Activated naive CD4-positive, alpha-beta T cell treated with anti-CD3 and anti-CD28 coated beads for 36 hours (primary cell): ENCODE measurements at regions not wholly inside any gene's neighbourhood (a gene's known extent, or its start where the extent isn't known, plus 50 kb on each side); places are given as distances from the start of the nearest gene placed in this dataset.
"Not testable (repeated sequence)": the region's sequence is repeated elsewhere in the genome, so short reads cannot be mapped to it uniquely, and the experiment has no call there.

Experiments
- CTCF ChIA-PET: fragments of 350-600 bp; sonication (Branson Sonifier 250); formaldehyde crosslinking; loops from one replicate; lab custom pipeline; 2021; ENCODE audit warnings: antibody characterized with exemption; lab: Charles Lee
- DNase-seq: peaks from one replicate; pipeline ENCODE4 v3.0.0-alpha.2; 2020
- H3K27ac Mint-ChIP-seq: one replicate; pipeline ENCODE4 v1.8.0; 2021; ENCODE audit warnings: mild to moderate bottlenecking, mixed read lengths
- H3K27me3 Mint-ChIP-seq: one replicate; pipeline ENCODE4 v1.8.0; 2021; ENCODE audit warnings: low read depth, mixed read lengths
- H3K36me3 Mint-ChIP-seq: one replicate; pipeline ENCODE4 v1.8.0; 2021; ENCODE audit warnings: low read depth, mixed read lengths
- H3K4me1 Mint-ChIP-seq: one replicate; pipeline ENCODE4 v1.8.0; 2021; ENCODE audit warnings: low read depth, mixed read lengths
- H3K4me3 Mint-ChIP-seq: one replicate; pipeline ENCODE4 v1.8.0; 2021; ENCODE audit warnings: mild to moderate bottlenecking, moderate library complexity, mixed read lengths
- H3K9me3 Mint-ChIP-seq: one replicate; pipeline ENCODE4 v1.8.0; 2021; ENCODE audit warnings: mixed read lengths
- intact Hi-C: fragments of 100-400 bp; cut with micrococcal nuclease; formaldehyde crosslinking; loops from one replicate; pipeline ENCODE4 v1.15.1; 2023

GRCh38 chr4:38483628-38484027, 180.4 kb upstream of the KLF3 start:
- intact Hi-C loops = not testable (repeated sequence)

DNA sequence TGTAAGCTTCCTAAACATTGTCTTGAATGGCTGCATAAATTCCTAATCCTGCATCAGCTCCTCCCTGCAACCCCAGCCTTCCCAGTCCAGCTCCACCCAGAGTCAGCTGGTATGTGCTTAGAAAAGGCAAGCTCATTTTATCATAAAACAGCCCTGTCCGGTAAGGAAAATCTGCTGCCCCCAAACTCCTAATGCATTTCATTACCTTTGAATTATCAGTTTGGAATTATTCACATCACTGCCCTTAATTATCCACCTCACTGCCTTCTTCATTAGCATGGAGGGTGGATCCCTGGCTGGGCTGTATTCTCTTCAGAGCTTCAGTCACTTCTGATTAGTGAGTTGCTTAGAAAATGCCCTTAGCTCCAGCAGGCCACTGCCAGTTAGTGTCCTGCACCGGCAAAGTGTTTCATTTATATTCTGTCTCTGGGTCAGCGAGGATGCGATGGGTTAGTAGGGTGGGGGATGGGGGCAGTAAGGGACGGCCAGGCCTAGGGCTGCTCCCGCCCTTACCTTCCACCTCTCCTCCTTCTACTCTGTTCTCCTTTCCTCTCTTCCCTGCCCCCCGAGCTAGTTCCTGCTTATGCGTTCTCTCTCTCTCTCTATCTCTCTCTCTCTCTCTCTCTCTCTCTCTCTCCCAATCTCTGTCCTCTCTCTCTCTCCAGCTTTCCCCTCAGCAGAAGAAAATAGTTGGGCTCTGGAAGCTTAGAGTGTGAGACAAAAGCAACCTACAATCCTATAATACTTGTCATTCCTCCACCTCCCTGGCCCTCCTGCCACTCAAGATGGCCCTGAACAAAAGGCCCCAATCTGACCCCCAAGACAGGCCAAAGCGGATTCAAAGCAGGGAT, 174.8 kb upstream of the KLF3 start:
- CTCF ChIA-PET = interaction anchor here (0.7 to 1.6 kb wide), 4 partner anchors 21 to 310 kb away, joined by 3 to 5 read pairs (median 4); no protein-coding TSS in a partner anchor
- no peaks in the 10 kb centered on the region for H3K27me3 Mint-ChIP-seq
- no peaks in the 10 kb centered on the region for H3K36me3 Mint-ChIP-seq
- DNase-seq = no peak
- peak overlapping the region; percentile 39 for H3K27ac Mint-ChIP-seq
- peaks cover 34% of the 10 kb centered on the region for H3K4me1 Mint-ChIP-seq
- intact Hi-C loops = no loop called here
- H3K4me3 Mint-ChIP-seq = peak overlapping the region; percentile 30
- H3K9me3 Mint-ChIP-seq = no peaks in the 10 kb centered on the region

More at GRCh38 chr4:38483628-38484027, 180.4 kb upstream of the KLF3 start:
- CTCF ChIA-PET, H3K27me3 Mint-ChIP-seq, H3K27ac Mint-ChIP-seq, H3K4me3 Mint-ChIP-seq, H3K9me3 Mint-ChIP-seq, DNase-seq, H3K36me3 Mint-ChIP-seq: not testable (repeated sequence)
- H3K4me1 Mint-ChIP-seq = peaks cover 11% of the 10 kb centered on the region

DNA sequence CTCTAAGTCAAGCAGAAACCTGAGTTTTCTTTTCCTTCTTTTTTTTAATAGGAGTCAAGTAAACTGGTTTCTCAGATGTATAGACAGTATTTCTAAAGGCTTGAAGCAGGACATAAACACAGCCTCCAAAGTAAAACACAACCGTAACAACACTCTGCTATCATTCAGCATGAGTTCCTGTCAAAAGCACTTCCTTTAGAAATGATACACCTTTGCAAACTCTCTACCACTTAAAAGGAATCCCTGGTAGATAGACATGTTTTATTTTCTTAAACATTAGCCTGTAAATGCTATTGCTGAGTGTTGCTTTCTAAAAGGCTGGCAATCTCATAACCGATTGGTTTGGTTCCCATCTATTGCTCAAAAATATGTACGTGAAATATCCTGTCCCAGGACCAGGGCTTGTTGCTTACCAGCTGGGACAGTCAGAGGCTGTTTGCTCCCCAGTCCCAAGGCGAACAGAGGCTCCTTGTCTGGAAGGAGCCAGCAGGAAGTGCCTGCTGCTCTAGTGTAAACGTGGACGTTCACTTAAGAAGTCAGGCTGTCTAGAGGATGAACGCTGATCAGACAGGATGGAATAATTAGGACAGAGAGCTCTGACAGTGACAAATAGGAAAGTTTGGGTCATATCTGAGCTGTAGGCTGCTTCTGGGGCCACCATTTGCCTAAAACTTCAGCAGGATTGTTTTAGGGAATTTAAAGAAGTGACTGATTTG, 173.9 kb upstream of the KLF3 start:
- Mint-ChIP-seq H3K27ac (peak overlapping the region; percentile 85), H3K4me1 (peaks cover 34% of the 10 kb centered on the region), H3K4me3 (peak overlapping the region; percentile 65), H3K36me3 (no peaks in the 10 kb centered on the region), H3K27me3 (no peaks in the 10 kb centered on the region), H3K9me3 (no peaks in the 10 kb centered on the region)
- no peak for DNase-seq
- intact Hi-C loops = no loop called here
- CTCF ChIA-PET = interaction anchor here (0.6 to 1.6 kb wide), 4 partner anchors 20 to 310 kb away, joined by 3 to 5 read pairs (median 4); no protein-coding TSS in a partner anchor

DNA sequence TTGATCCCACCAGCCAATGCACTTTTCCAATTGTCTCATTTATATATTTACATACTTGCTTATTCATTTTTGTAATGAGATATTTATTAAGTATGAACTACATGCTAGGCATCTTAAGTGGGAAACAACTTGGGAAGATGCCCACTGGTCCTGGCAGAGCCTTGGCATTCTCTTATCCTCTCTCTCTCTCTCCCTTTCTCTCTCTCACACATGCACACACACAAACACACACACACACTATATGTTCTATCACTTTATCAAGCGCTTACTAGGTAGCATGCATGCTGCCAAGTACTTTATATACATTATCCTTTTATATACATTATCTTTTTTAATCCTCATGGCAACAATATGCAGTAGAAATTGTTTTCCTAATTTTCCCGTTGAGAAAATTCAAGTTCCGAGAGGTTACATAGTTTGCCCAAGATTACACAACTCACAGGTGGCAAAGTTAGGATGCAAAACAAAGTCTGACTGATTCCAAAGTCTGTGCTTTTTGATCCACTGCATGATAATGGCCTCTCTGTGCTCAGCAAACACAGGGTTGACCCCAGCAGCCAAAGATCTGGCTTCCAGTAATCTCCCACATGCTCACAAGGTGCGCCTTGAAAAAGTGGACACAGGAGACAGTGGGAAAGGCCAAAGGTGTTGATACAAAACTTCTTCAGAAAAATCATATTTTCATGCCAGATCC, 173.1 kb upstream of the KLF3 start:
- no peak overlapping the region for H3K27ac Mint-ChIP-seq
- no peaks in the 10 kb centered on the region for H3K27me3 Mint-ChIP-seq
- CTCF ChIA-PET = interaction anchor here (0.6 kb wide), 1 partner anchor 168 kb away, joined by 3 read pairs; no protein-coding TSS in a partner anchor
- no peak overlapping the region for H3K4me3 Mint-ChIP-seq
- no peaks in the 10 kb centered on the region for H3K36me3 Mint-ChIP-seq
- intact Hi-C loops = no loop called here
- no peak for DNase-seq
- no peaks in the 10 kb centered on the region for H3K9me3 Mint-ChIP-seq
- peaks cover 34% of the 10 kb centered on the region for H3K4me1 Mint-ChIP-seq

DNA sequence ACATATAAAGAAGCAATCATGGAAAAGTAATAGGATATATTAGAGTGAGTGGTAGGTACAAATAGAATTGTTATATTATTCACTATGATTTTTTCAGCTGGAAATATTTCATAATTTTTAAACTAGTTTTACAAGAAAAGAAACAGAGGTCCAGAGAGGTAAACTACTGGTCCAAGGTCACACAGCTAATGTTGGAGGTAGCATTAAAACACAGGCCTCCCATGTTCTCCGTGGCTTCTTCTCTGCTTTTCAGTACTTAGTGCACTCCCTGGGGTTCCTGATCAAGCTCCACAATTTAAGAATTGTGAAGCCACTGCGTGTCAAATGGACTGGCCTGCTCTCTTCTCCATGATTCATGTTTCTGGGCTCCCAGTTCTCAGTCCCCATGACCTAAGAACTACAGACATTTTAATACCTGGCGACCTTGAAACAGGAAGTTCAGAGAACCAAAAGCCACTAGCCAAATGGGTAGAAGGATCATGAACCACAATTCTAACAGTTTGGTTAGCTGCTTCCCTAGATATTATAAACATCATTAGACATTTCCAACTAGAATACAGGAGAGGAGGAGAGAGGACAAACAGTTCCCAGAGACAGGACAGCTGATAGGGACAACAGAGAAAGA, 172.0 kb upstream of the KLF3 start:
- Mint-ChIP-seq H3K27ac (no peak overlapping the region), H3K9me3 (no peaks in the 10 kb centered on the region), H3K4me1 (peaks cover 34% of the 10 kb centered on the region), H3K27me3 (no peaks in the 10 kb centered on the region), H3K36me3 (no peaks in the 10 kb centered on the region), H3K4me3 (no peak overlapping the region)
- intact Hi-C loops = no loop called here
- DNase-seq = no peak
- CTCF ChIA-PET = interaction anchor here (0.5 to 0.7 kb wide), 3 partner anchors 16 to 257 kb away, joined by 3 to 4 read pairs (median 3); no protein-coding TSS in a partner anchor

GRCh38 chr4:38493066-38493465, 170.9 kb upstream of the KLF3 start:
- peaks cover 34% of the 10 kb centered on the region for H3K4me1 Mint-ChIP-seq
- no peaks in the 10 kb centered on the region for H3K9me3 Mint-ChIP-seq
- no peaks in the 10 kb centered on the region for H3K36me3 Mint-ChIP-seq
- H3K27ac Mint-ChIP-seq = no peak overlapping the region
- intact Hi-C loops = no loop called here
- DNase-seq = no peak
- CTCF ChIA-PET = no interaction called here
- no peak overlapping the region for H3K4me3 Mint-ChIP-seq
- H3K27me3 Mint-ChIP-seq = no peaks in the 10 kb centered on the region

DNA sequence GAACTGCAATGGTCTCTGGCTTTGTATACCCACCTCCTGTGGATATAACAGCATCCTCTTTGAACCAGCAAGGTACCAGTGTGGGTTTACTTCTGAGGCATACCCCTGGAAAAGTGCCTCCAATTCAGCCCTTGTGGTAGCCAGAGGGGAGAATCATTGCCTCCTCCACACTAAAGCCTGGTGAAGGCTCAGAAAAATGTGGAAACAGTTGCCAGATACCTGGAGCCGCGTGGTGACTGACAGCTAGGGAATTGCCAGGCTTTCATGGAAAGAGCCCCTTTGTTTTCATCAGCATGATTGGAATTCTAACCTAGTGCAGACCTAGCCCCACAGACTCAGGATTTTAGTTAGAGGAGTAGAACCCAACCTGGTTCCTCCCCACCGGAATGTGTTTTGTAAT, 168.6 kb upstream of the KLF3 start:
- H3K27me3 Mint-ChIP-seq = no peaks in the 10 kb centered on the region
- H3K4me3 Mint-ChIP-seq = no peak overlapping the region
- H3K9me3 Mint-ChIP-seq = no peaks in the 10 kb centered on the region
- no peaks in the 10 kb centered on the region for H3K36me3 Mint-ChIP-seq
- intact Hi-C loops = no loop called here
- DNase-seq = no peak
- no peak overlapping the region for H3K27ac Mint-ChIP-seq
- H3K4me1 Mint-ChIP-seq = peaks cover 16% of the 10 kb centered on the region
- CTCF ChIA-PET = no interaction called here

DNA sequence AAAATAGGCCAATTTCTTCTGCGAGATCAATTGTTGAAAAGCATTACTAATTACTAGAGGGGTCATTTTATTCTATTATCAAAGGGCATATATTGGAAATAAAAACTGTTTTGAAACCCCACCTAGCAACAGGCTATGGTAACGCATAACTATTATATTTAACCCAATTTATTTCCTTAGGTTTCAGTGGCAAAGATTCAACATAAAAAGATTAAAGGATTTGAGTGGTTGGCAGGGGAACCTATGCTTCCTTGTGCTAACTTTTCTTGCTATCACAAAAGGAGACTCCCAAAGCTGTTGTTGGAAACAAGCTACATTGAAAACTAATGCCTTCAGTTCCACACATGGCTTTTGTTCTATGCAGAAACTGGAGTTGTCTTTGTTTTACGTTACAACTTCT, 166.9 kb upstream of the KLF3 start:
- Mint-ChIP-seq H3K4me3 (no peak overlapping the region), H3K27ac (no peak overlapping the region), H3K9me3 (no peaks in the 10 kb centered on the region), H3K4me1 (peaks cover 3% of the 10 kb centered on the region), H3K36me3 (no peaks in the 10 kb centered on the region), H3K27me3 (no peaks in the 10 kb centered on the region)
- no peak for DNase-seq
- CTCF ChIA-PET = interaction anchor here (0.7 kb wide), 2 partner anchors 10 to 147 kb away, joined by 3 read pairs; no protein-coding TSS in a partner anchor
- intact Hi-C loops = no loop called here

DNA sequence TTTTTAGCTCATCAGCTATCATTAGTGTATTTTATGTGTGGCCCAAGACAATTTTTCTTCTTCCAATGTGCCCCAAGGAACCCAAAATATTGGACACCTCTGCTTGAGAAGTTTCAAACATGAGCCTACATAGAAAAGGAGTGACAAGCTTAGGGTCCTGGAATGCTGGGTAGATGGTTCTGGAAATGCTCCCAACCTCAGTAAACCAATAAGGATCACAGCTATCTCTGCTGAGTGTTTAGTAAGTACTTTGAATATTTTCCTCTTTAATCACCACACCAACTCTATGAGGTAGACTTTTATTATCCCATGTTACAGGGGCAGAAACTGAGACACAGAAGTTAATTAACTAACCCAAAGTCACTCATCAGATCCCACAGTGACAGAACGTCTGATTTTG, 164.9 kb upstream of the KLF3 start:
- Mint-ChIP-seq H3K4me3 (no peak overlapping the region), H3K4me1 (peaks cover 9% of the 10 kb centered on the region), H3K27ac (no peak overlapping the region), H3K9me3 (no peaks in the 10 kb centered on the region), H3K27me3 (no peaks in the 10 kb centered on the region), H3K36me3 (no peaks in the 10 kb centered on the region)
- no peak for DNase-seq
- CTCF ChIA-PET = interaction anchor here (1.5 kb wide), 1 partner anchor 319 kb away, joined by 3 read pairs; no protein-coding TSS in a partner anchor
- intact Hi-C loops = no loop called here

- no peak for DNase-seq
- Mint-ChIP-seq H3K27me3 (no peaks in the 10 kb centered on the region), H3K36me3 (no peaks in the 10 kb centered on the region), H3K4me1 (peaks cover 13% of the 10 kb centered on the region), H3K27ac (no peak overlapping the region), H3K4me3 (no peak overlapping the region), H3K9me3 (no peaks in the 10 kb centered on the region)
- intact Hi-C loops = no loop called here
- CTCF ChIA-PET = no interaction called here
Observed at GRCh38 chr4:38500433-38500832, 163.6 kb upstream of the KLF3 start.

- H3K27ac Mint-ChIP-seq = no peak overlapping the region
- no peaks in the 10 kb centered on the region for H3K27me3 Mint-ChIP-seq
- H3K4me3 Mint-ChIP-seq = no peak overlapping the region
- DNase-seq = no peak
- intact Hi-C loops = no loop called here
- no peaks in the 10 kb centered on the region for H3K9me3 Mint-ChIP-seq
- no peaks in the 10 kb centered on the region for H3K36me3 Mint-ChIP-seq
- peaks cover 20% of the 10 kb centered on the region for H3K4me1 Mint-ChIP-seq
- CTCF ChIA-PET = no interaction called here
Observed at GRCh38 chr4:38501698-38502097, 162.3 kb upstream of the KLF3 start.
